Cardiac septum (tissue), 1 donor: ENCODE measurements at regions not wholly inside any gene's neighbourhood (a gene's known extent, or its start where the extent isn't known, plus 50 kb on each side); places are given as distances from the start of the nearest gene placed in this dataset.

Experiments
- DNase-seq: peaks from one replicate; pipeline ENCODE4 v3.0.0-alpha.2; 2020; ENCODE audit warnings: low spot score
- intact Hi-C: fragments of 100-400 bp; cut with DNase I; formaldehyde crosslinking; loops from one replicate; pipeline ENCODE4 v1.14.0; 2022
- donor health status: DM: no; HTN: no; CAD: no.

- intact Hi-C loops: no loop called here
- DNase-seq: no peak
Observed at GRCh38 chrX:5163663-5164062, 1065.0 kb downstream of the NLGN4X start.

GRCh38 chrX:5155301-5155700 lies 1073.4 kb downstream of the NLGN4X start:
- intact Hi-C loops: no loop called here

GRCh38 chrX:5145957-5146356 lies 1082.7 kb downstream of the NLGN4X start:
- no peak for DNase-seq
- intact Hi-C loops: no loop called here

More at GRCh38 chrX:5155301-5155700, 1073.4 kb downstream of the NLGN4X start:
- DNase-seq: no peak

GRCh38 chrX:5142644-5143043 lies 1086.0 kb downstream of the NLGN4X start:
- no peak for DNase-seq
- intact Hi-C loops: no loop called here

GRCh38 chrX:5122181-5122678 lies 1106.4 kb downstream of the NLGN4X start:
- DNase-seq: no peak
- intact Hi-C loops: no loop called here

- no peak for DNase-seq
- intact Hi-C loops: no loop called here
Observed at GRCh38 chrX:5117816-5118215, 1110.9 kb downstream of the NLGN4X start.

- intact Hi-C loops: loop anchor here (5.0 kb wide), 1 partner anchor 566 kb away; no protein-coding TSS in a partner anchor
- DNase-seq: no peak
Observed at GRCh38 chrX:5113128-5113527, 1115.5 kb downstream of the NLGN4X start.

- DNase-seq: no peak
- intact Hi-C loops: no loop called here
Observed at GRCh38 chrX:5100004-5100403, 1128.7 kb downstream of the NLGN4X start.

- DNase-seq: no peak
- intact Hi-C loops: no loop called here
Observed at GRCh38 chrX:5086388-5086787, 1142.3 kb downstream of the NLGN4X start.

GRCh38 chrX:5084279-5084678 lies 1144.4 kb downstream of the NLGN4X start:
- intact Hi-C loops: no loop called here

GRCh38 chrX:5082705-5083104 lies 1146.0 kb downstream of the NLGN4X start:
- intact Hi-C loops: no loop called here
- no peak for DNase-seq

More at GRCh38 chrX:5084279-5084678, 1144.4 kb downstream of the NLGN4X start:
- no peak for DNase-seq

GRCh38 chrX:5080791-5081190 lies 1147.9 kb downstream of the NLGN4X start:
- intact Hi-C loops: no loop called here
- DNase-seq: no peak

- intact Hi-C loops: no loop called here
Observed at GRCh38 chrX:5068550-5068949, 1160.1 kb downstream of the NLGN4X start.

GRCh38 chrX:5057786-5058185 lies 1170.9 kb downstream of the NLGN4X start:
- intact Hi-C loops: no loop called here
- DNase-seq: no peak

More at GRCh38 chrX:5068550-5068949, 1160.1 kb downstream of the NLGN4X start:
- no peak for DNase-seq

- DNase-seq: no peak
- intact Hi-C loops: no loop called here
Observed at GRCh38 chrX:5054852-5055251, 1173.8 kb downstream of the NLGN4X start.

- DNase-seq: peak; percentile 78
- intact Hi-C loops: no loop called here
Observed at GRCh38 chrX:5051831-5052491, 1176.7 kb downstream of the NLGN4X start.

GRCh38 chrX:5042563-5042962 lies 1186.1 kb downstream of the NLGN4X start:
- intact Hi-C loops: no loop called here
- no peak for DNase-seq

- intact Hi-C loops: no loop called here
- no peak for DNase-seq
Observed at GRCh38 chrX:5031792-5032191, 1196.9 kb downstream of the NLGN4X start.

GRCh38 chrX:5015451-5015850 lies 1213.2 kb downstream of the NLGN4X start:
- no peak for DNase-seq
- intact Hi-C loops: no loop called here

GRCh38 chrX:4994855-4995254 lies 1233.8 kb downstream of the NLGN4X start:
- DNase-seq: no peak
- intact Hi-C loops: no loop called here

GRCh38 chrX:4978613-4979012 lies 1250.1 kb downstream of the NLGN4X start:
- DNase-seq: no peak
- intact Hi-C loops: no loop called here

- DNase-seq: no peak
- intact Hi-C loops: no loop called here
Observed at GRCh38 chrX:4971646-4972045, 1257.0 kb downstream of the NLGN4X start.
